Astrocyte of the hippocampus (primary cell): ENCODE measurements at regions not wholly inside any gene's neighbourhood (a gene's known extent, or its start where the extent isn't known, plus 50 kb on each side); places are given as distances from the start of the nearest gene placed in this dataset.

ENCODE experiments used
- DNase-seq: peaks from one replicate; pipeline ENCODE4 v3.0.0; 2011; ENCODE audit warnings: low read depth, low spot score

- DNase-seq, result peak; percentile 80
These were observed 624.7 kb upstream of the IGFBP3 start for GRCh38 chr7:46545790-46546189.

GRCh38 chr7:46544396-46545008 lies 623.4 kb upstream of the IGFBP3 start:
- DNase-seq, result peak; percentile 69

DNA sequence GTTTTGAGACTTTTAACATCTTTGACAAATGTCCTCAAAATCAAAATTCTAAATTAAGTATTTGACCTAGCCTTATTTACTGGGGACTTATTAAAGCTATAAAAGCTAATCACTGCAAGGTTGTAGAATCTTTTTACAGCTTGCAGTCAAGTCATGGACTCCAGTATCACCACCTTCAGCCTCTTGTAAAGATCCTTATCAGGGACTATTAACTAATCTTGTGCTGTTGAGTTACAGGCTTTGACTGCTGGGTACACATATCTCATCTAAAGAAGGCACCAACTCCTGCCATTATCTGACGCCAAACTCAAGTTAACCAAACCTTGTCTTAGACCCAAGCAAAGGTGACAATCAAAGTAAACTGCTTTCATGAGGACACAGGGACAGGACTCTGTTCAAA lies 621.0 kb upstream of the IGFBP3 start:
- DNase-seq, result no peak

DNA sequence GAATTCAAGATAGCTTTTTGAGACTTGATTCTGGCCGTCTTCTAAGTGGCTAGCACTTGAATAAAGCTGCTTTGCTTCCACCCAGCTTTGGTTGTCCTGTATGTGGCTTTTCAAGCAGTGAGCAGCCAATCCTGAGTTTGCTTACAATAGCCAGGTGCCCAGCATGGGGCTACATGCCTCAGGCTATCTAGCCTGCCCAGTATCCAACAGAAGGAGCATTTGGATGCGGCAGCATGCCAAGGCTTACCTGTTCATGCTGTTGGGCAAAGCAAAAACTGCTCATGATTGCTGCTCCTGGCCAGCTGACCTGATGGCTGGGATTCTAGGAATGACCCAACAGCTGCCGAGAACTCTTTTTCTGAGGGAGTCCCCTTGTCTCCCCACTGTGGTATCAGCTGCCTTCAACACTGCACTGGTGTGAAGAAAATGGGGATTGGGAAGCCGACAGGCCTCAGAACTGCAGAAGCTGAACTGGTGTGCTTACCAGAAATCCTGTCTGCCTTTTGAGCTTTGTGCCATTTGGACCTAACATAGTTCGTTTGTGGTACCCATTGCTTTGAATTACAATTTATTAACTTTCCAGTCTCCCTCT lies 618.9 kb upstream of the IGFBP3 start:
- DNase-seq, result no peak

DNA sequence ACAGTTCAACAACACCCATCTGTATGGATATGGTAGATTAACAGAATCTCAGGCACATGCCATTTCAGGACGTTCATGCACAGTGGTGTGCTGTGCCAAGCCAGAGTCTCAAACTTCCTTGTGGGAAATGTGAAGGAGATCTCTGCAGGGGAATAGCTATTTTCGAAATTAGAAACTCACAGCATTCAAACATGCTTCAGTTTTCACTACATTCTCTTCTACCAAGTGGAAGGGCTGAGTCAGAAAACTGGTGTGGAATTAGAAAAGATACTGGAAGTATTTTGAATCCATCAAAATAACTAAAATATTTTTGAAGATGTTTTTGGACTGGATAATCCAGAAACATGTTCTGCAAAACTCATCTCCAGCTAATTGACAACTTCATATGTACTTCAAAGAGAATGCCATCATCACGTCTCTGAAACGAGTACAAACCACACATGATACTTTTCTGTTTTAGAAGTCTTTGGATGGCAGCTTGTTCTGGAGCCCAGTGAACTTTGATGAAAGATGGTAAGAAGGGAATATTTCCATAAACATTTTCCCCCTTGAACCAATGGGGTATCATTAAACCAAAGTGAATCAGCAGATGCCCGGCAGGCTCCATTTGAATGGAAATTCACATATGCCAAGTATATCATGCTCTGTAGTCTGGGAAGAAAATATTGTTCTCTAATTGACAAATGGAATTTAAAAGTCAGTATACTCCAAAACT lies 616.3 kb upstream of the IGFBP3 start:
- peak; percentile 32 for DNase-seq

DNA sequence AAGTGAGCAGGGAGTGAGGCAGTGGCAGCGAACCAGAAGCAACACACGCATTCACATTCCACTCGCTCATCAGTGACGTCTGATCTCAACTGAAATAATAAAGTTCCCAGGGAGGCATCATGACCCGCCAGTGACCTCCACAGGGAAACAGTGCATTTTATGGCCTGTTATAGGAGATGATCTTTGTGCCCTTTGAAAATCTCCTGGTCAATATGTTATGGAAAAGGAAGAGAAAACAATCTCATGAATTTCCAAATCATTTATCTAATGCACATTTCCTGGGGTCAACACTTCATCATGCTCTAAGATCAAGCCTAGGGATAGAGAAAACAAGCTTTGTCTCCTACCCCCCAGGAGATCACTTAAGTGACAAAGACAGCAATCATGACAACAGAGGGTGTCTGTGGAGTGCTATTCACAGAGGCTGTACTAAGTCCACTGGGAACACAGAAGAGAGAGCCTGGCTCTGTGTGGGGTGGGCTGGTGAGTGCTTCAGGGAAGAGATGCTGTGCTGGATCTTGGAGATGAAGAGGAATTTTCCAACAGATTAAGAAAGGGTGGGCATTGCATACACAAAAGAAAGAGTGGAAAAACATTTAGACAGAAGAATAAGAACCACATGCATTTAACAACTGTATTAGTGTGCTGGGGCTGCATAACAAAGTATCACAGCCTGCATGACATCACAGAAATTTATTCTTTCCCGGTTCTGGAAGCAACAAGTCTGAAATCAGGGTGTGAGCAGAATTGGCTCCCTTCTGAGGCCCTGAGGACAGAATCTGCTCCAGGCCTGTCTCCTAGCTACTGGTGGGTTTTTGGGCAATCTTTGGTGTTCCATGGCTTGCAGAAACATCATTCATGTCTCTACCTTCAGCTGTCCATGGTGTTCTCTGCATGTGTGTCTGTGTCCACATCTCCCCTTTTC lies 613.9 kb upstream of the IGFBP3 start:
- peak; percentile 92 for DNase-seq

DNA sequence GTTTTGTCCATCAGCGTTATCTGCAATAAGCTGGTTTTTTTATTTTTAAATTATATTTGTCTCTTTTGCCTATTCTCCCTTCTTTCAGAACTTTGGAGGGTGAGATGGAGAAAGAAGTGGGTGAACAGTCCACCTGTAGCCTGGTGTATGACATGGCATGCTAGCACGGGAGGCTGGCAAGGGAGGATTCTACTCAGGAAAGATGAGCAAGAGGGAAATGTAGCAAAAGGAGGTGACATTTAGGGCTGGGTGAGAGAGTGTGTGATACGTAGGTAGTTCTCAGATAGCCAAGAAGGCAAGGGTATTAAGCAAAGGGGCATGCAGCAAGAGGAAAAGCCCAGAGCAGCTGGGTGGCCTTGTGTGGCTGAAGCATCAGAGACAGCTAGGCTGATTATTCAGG lies 612.9 kb upstream of the IGFBP3 start:
- DNase-seq, result no peak

GRCh38 chr7:46532571-46532970 lies 611.5 kb upstream of the IGFBP3 start:
- no peak for DNase-seq

DNA sequence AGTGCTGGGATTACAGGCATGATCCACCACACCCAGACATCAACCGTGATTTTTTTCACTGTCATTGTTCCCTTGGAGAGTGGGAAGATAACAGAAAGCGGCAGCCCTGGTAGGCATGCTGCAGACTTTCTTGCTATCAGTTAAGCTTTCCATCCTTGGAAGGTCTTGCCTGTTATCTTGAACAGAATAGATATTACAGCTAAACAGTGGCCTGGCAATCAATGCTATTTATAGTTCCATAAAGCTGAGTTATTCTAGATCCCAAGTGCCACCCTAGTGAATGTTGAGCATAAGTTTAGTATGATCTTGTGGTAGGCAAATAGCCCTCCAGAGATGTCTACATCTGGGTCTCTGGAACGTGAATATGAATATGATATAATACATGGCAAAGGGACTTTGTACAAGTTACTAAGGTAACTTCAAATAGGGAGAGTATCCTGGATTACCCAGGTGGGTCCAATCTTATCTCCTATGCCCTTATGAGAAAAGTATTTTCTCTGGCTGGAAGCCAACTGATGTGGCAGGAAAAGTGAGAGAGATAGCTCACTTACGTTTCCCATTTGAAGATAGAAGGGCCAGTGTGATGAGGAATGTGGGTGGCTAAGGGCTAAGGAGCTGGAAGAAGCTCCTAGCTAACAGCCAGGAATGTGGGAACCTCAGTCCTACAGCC lies 609.1 kb upstream of the IGFBP3 start:
- DNase-seq, result no peak

GRCh38 chr7:46527360-46527759 lies 606.3 kb upstream of the IGFBP3 start:
- no peak for DNase-seq

DNA sequence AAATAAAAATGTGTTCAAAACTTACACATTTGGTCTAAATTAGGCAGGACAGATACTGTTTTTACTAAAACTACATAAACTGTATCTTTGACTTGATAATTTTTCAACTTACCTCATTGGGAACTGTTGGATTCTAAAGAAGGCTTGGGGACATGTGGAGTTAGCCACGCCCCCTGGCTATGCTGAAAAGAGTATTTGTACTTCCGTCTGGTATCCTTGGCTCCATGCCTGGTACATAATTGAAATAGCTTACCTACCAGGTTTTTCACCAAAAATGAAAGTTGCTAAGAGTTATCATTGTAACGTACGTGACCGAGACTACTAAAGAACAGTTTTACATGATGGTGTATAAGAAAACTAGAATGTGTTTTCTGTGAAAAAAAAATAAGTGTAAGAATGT lies 604.8 kb upstream of the IGFBP3 start:
- DNase-seq, result peak; percentile 73

- no peak for DNase-seq
These were observed 603.3 kb upstream of the IGFBP3 start for GRCh38 chr7:46524350-46524749.

- no peak for DNase-seq
These were observed 601.4 kb upstream of the IGFBP3 start for GRCh38 chr7:46522354-46522906.

- DNase-seq, result no peak
These were observed 597.6 kb upstream of the IGFBP3 start for GRCh38 chr7:46518713-46519112.

DNA sequence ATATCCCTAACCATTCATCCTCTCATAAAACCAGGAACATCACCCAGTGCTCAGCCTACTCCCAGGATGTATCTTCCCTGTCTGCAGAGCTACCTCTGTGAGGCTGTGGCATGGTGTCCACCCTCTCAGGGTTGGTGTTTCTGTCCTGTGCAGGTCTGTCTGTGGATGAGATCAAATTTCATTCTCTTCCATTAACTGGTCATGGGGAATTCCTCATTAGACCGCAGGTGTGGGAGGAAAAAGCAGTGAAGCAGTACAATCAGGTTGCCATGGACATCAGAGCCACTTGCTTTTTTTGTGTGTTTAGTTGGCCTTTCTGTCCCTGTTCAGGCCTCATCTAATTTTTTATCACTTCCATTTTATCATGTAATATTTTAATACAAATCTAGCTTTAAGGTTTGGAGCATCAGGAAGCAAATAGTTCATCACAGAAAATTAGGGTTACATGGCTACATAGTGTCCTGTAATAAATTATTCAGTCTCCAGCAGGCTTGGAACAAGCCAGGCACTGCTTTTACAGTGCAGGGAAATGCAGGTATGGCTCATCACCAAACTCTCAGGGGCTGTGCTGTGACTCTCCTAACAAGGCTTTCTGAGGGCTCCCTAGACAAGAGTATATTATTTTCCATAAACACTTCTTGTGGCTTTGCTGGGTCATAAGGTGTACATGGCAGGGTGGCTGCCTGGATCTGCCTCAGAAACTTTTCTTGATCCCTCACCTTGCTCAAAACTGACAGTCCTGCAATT lies 594.9 kb upstream of the IGFBP3 start:
- DNase-seq, result peak; percentile 40

DNA sequence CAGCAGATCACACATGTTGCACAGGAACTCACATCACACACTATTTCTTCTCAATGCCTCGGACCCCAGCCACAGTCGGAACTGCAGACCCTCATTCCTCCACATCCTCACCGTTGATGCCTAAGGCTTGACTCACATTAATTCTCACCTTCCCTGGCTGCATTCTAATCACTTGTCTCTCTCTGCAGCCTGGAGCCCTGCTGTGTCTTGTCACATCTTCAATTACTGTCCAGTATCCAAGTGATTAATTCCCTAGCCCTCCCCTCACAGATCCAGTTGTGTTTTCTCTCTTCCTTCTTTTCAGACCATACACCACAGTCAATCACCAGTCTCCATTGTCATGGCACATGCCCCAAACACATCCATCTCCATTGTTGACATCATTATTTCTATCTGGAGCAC lies 592.4 kb upstream of the IGFBP3 start:
- DNase-seq, result no peak

GRCh38 chr7:46512891-46513413 lies 591.9 kb upstream of the IGFBP3 start:
- no peak for DNase-seq

- DNase-seq, result no peak
These were observed 590.6 kb upstream of the IGFBP3 start for GRCh38 chr7:46511442-46512215.

GRCh38 chr7:46508583-46508982 lies 587.5 kb upstream of the IGFBP3 start:
- DNase-seq, result no peak
